Mesenteric fat pad (tissue), 1 donor: ENCODE measurements at regions not wholly inside any gene's neighbourhood (a gene's known extent, or its start where the extent isn't known, plus 50 kb on each side); places are given as distances from the start of the nearest gene placed in this dataset.
"Not testable (repeated sequence)": the region's sequence is repeated elsewhere in the genome, so short reads cannot be mapped to it uniquely, and the experiment has no call there.

Source experiments
- DNase-seq: peaks from one replicate; pipeline ENCODE4 v3.0.0-alpha.2; 2020; ENCODE audit warnings: low spot score
- donor health status: DM: yes; HTN: yes; CAD: no.

DNA sequence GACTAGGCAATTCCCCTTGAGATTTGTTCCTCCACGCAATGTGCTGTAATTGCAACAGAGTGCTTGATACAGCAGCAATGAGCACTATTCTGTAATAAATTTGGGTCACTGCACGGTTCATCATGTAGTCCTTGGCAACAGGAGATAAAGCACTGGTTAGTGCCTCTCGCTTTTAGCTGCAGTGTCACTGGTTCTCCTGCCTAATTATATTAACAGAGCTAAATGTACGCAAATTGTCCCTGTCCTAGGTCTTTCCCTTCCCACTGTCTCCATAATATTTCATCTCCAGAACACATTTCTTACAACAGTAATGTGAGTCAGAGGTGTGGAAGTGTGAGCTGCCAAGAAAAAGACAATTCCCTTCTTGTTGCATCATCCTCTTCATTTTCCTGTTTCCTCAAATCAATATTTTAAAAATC is 553.1 kb downstream of the ZNF608 start:
- DNase-seq, result no peak

GRCh38 chr5:124192716-124193115 is 553.7 kb downstream of the ZNF608 start:
- DNase-seq, result no peak

- DNase-seq, result no peak
Observed at GRCh38 chr5:124185716-124186115, 560.7 kb downstream of the ZNF608 start.

GRCh38 chr5:124182133-124182532 is 564.3 kb downstream of the ZNF608 start:
- no peak for DNase-seq

DNA sequence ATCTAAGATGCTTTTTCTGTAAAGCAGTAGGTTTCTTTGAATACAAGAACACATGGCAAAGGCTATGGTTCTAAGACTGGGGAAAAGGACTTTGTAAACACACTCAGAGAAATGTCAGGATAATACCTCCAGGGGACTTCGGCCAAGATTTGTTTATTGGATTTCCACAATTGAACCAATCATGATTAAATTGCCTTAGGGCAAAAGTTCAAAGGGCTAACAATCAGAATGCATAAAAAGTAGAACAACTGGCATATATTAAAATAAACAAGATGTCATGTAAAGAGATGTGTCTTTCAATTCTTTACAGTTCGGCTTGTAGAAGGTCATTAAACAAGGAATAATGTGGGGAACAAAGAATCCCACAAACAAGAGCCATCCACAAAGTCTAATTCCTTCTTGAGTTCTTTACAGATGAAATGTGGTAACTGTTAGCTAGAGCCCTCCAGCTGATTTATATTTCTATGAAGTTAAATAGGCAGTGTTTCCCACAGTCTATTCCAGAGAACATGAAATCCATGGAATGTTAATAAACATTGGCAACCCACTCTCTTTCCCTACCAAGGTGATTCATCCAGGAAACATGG is 565.5 kb downstream of the ZNF608 start:
- DNase-seq, result no peak

- DNase-seq, result no peak
Observed at GRCh38 chr5:124180299-124180874, 566.1 kb downstream of the ZNF608 start.

DNA sequence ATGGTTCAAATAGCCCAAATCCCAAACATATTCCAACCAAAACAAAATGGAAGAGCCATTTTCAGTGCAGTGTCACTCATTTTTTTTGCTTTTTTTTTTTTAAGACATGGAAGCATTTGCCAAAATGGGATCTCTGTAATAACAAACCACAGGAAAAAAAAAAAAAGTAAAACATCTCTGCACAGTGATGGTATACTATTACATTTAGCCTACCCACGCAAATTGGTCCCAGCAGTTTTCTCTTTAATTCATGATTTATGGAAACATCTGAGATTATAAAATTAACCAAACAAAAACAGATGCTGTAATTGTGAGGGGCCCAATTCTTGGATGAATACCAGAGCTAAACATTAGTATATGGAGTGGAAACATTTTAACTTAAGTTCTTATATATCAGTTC is 566.6 kb downstream of the ZNF608 start:
- DNase-seq, result no peak

- no peak for DNase-seq
Observed at GRCh38 chr5:124178050-124178449, 568.4 kb downstream of the ZNF608 start.

GRCh38 chr5:124176692-124177091 is 569.7 kb downstream of the ZNF608 start:
- DNase-seq, result no peak

GRCh38 chr5:124173386-124173785 is 573.1 kb downstream of the ZNF608 start:
- DNase-seq, result no peak

DNA sequence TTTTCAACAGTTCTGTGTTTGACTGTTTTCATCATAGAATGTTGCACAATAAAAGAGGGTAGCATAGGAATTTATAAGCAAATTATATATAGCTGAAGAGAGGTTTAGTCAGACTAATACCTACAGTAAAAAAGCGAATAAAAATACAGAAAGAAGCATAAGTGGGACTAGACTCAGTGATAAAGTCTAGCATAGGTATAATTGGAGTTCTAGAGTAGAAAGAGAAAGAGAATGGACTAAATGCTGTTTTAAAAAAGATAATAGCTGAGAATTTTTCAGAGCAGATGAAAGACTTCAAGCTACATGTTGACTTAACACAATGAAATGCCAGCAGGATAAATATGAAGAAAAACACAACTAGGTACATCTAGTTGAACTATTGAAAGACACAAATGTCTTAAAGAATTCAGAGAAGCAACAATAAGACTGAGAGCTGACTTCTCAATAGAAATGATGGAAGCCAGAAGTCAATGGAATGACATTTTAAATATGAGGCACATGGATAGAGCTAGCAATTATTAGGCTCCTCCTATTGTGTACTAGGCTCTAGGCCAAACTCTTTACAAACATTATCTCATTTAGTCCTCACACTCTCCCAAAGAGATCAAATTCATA is 573.9 kb downstream of the ZNF608 start:
- no peak for DNase-seq

DNA sequence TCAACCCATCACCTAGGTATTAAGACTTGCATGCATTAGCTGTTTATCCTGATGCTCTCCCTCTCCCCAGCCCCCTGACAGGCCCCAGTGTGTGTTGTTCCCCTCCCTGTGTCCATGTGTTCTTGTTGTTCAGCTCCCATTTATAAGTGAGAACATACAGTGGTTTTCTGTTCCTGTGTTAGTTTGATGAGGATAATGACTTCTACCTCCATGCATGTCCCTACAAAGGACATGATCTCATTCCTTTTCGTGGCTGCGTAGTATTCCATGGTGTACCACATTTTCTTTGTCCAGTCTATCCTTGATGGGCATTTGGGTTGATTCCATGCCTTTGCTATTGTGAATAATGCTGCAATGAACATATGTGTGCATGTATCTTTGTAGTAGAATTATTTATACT is 578.3 kb downstream of the ZNF608 start:
- DNase-seq, result not testable (repeated sequence)

DNA sequence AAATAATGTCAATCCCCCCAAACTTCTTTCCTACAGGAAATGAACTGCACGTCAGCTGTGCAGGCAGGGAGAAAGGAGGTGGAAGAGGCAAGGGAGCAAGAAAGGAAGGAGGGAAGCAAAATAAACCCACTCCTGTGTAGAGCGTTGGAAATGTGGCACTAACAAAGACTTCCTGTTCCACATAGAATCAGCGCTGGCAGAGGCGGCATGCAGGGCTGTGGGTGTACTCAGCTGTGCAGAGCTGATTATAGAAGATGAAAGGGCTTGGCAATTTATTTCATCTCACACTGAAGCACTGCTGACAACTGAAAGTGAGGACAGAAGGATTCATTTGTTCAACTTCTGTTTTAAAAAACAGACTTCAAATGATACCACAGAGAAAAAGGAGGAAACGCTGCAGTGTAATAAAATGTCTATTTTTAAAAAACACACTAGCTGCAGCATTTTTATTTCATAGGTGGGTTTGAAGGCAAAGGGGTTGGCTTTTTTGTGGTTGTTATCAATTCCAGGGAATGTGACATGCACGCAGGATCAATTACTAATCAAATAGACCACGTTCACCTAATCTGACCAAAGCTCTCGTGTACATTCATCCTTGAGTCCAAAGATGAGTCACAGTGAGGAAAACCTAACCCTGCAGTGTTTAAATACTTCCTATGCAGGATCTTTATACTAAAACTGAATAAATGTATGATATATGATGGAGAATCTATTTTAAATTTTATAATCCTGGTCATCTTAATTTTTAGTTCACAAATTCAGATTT is 583.5 kb downstream of the ZNF608 start:
- DNase-seq, result no peak

DNA sequence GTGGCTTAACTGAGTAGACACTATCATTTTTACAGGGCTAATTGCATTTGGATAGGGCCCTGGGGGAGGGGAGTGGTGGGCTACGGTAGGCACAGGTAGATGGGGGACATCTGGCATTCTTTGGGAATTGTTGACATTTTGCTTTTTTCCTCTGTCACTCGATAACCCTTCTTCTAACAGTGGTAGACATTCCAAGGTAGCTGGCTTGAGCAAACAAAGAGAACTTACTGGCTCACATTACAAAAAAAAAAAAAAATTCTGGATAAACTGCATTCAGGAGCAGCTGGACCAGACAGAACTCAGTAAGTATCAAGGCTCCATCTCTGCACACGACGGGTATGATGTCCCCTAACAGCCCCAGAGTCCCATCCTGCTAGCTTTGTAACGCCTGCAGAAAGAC is 585.2 kb downstream of the ZNF608 start:
- DNase-seq, result no peak

DNA sequence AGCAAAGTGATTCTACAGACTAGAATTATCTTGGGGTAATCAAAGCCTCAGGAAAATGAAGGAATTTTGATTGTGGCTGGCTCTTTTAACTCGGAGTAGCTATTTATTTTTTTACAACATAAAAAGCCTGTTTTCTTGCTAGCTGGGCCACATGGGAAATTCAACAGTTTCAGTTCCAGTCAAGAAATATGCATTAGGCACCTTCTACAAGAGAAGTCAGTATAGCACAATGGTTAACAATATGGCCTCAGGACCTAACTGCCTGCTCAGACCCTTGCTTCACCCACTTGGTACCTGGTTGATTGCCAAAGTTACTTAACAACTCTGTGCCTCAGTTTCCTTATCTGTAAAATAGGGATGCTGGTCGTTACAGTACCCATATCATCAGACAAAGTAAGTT is 586.2 kb downstream of the ZNF608 start:
- DNase-seq, result no peak

- DNase-seq, result no peak
Observed at GRCh38 chr5:124157320-124157719, 589.1 kb downstream of the ZNF608 start.

DNA sequence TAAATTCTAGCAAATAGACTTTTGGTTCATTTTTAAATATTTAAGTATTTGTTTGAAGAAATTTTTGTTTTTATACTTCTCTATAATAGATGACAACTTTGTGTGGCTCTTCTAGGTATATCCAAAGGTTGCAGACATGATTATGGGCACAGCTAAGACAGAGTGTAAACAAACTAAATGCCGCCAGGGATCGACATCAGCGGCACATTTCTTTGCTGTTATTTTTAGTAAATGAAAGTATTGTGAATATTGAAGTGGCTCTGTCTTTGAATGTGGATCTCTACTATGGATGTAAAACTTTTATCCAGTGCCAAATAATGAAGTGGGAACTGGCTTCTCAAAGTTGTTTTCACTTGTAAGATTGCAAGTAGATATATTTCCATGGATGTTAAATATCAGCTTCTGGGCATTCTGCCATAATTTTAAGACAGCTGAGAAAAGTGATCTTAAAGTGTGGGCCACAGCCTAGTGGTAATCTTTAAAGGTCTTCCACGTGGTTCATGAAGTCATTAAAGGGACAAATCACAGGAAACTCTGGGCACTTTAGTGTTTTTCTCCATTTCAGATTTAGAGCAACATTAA is 589.9 kb downstream of the ZNF608 start:
- no peak for DNase-seq

DNA sequence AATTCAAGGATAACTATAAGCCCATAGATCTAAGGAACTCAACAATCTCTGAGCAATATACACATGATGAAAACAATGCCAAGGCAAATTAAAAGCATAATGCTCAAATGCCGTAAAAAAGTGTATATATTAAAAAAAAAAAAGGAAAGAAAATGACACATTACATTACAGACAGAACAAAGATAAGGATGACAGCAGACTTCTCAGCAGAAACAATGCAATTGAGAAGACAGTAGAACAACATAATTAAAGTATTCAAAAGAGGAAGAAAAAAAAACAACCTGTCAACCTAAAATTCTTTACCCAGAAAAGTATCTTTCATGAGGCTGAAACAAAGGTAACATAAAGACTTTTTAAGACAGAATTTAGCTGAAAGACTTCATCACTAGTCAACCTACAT is 591.7 kb downstream of the ZNF608 start:
- DNase-seq, result no peak

GRCh38 chr5:124153588-124153987 is 592.9 kb downstream of the ZNF608 start:
- DNase-seq, result no peak

DNA sequence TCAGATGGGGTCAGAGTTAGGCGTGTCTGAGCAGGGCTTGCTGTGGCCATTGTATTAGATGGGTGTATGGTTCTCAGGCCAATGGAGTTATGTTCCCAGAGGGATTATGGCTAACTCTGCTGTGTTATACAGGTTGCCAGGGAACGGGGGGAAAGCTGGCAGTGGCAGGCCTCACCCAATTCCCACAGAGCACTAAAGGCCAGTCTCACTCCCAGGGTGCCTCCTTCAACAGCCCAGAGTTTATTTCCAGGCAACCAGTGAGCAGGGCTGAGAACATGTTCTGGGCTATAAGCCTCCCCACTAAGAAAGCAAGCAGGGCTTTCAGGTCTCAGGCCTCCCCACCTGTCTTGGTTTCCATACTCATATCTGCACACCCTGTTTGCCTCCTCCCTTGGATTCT is 597.9 kb downstream of the ZNF608 start:
- DNase-seq, result no peak

DNA sequence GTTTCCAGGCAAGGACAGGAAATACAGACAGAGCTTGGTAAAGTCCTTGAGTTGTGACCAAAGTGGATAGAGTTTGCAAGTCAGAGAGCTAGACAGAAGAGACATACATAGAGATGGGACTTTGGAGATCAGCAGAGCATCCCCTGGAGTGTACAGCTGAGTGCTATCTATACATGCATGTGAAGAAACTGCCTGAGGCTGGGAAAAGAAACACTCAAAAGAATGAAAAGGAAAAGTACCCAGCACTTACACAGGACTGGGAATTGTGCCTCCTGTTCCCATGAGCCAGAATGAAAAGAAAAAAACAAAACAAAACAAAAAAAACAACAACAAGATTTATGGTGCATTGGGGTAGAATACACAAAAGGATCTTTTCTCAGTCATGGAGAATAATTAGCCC is 606.4 kb downstream of the ZNF608 start:
- no peak for DNase-seq

DNA sequence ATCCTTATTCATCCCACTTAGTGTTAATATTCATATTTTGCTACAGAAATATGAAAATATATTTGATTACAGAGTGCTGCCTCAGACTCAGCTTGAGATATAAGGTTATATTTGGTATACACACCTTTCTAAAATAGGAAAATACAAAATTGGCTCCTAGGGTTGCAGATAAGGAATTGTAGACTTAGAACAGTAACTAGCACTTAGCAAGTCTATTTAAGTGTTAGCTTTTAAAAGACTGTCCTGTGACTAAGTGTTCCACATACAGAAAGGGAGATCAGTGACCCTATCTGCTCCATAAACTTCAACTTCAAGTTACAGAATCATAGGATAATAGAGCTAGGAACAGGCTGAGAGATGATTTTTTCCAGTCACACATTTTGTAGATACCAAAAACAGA is 607.0 kb downstream of the ZNF608 start:
- no peak for DNase-seq
